NK-92 (cell line): ENCODE measurements at regions not wholly inside any gene's neighbourhood (a gene's known extent, or its start where the extent isn't known, plus 50 kb on each side); places are given as distances from the start of the nearest gene placed in this dataset.

Experiments used
- DNase-seq: peaks from one replicate; lab custom pipeline; 2025; ENCODE audit not compliant: unreplicated experiment; lab: John Stamatoyannopoulos, UW

DNA sequence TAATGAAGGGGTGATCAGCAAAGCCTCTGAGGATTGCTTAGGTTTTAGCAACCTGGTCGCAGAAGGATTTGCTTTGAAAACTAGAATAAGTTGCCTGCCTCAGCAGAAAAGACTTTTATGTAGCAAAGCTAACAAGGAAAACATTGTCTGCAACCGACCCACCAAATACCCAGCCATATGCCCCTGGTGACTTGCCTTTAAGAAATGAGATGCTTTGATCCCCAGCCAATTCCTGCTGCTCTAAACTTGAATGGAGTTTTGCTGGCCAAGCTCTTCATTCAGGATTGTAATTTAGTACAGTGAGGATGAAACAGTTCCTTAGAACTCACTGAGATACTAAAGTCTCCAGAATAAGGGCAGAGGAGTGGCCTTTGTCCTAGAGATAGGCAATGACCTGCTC, 139.8 kb upstream of the PROK2 start:
- DNase-seq, result no peak

DNA sequence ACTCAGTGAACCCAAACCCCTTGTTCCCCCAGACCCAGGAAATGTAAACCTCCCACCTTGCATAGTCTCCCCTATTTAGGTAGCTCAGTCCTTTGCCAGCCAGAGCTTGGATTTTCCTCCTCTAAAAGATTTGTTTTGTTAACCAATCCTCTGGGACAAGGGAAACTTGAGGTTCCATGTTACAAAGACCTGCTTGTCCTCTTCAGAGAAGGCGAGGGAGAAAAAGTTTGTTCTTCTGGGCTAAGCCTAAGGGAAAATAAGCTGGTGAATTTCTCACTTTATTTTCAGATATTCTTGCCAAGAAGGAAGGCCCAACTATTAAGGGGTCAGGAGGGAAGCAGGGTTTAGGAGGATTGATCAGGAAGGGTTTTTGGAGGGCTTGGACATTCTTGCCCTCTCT, 136.1 kb upstream of the PROK2 start:
- no peak for DNase-seq

GRCh38 chr3:71919572-71919971, 134.6 kb upstream of the PROK2 start:
- DNase-seq, result no peak

- no peak for DNase-seq
These were observed 132.6 kb upstream of the PROK2 start for GRCh38 chr3:71917545-71917944.

DNA sequence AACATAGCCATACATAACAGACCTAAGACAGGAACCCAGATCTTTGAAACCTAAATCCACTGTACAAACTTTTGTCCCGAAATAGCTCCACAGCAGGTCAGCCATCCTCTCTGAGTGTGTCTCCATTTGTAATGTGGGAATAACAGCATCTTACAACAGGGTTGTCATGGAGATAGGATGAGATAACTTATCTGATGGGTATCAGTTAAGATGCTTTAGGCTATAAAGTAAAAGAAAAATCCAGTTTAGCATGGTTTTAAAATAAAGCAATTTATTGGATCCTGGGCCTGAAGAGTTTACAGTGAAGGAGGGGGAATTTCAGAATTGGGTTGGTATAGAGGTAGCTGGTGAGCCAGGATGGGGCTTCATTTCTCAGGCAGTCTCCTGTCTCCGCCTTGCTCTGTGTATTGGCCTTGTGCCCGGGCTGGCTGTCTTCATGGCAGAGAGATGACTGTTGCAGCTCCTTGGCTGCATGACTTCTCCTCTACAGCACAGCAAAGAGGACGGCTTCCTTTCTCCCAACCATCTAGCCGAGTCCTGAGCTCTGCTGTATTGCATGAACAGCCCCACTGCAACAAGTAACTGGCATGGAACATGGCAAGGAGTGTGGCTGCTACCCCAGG, 131.9 kb upstream of the PROK2 start:
- DNase-seq, result no peak

DNA sequence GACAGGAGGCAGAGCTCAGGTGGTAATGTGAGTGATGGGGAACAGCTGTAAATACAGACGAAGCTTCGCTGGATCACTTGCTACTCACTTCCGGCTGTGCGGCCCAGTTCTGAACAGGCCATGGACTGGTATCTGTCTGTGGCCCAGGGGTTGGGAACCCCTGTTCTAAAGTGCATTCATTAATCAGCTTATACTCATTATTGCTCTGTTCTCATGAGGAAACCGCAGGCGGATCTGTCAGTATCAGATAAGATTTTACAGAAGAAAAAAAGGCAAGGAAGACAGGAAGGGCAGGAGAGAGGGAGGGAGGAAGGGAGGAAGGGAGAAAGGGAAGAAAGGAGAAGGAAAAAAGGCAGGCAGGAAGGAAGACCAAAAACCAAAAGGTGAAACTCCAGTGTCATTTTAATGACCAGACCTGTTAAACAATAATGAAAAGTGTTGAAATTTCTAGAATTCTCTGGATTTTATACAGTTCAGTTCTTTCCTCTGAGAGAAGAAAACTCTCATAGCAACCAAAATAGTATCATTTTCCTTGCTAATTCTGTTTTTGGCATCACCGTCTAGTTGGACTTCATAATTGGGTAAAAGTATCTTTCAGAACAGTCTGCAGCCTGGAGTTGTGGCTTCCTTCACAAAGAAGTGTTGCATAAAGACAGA, 128.0 kb upstream of the PROK2 start:
- no peak for DNase-seq

- no peak for DNase-seq
These were observed 125.2 kb upstream of the PROK2 start for GRCh38 chr3:71910108-71910507.

DNA sequence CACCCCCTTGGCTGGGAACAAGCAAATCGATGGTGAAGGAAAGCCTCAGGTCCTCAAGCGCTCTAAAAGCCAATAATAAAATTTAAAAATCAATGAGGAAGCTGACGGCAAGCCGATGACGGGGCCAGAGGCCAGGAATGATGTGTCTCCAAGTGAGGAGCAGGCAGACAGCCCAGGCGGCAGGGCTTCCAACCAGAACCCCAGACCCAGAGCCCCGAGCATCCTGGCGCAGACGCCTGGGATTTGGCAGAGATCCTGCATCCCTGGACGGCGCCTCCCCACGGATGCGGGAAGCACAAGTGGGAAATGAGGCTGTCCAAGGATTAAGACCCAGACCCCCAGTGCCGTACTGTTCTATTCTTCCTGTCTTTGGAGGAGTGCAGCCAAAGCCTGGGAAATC, 123.0 kb upstream of the PROK2 start:
- no peak for DNase-seq

GRCh38 chr3:71906976-71907375, 122.0 kb upstream of the PROK2 start:
- DNase-seq, result no peak

DNA sequence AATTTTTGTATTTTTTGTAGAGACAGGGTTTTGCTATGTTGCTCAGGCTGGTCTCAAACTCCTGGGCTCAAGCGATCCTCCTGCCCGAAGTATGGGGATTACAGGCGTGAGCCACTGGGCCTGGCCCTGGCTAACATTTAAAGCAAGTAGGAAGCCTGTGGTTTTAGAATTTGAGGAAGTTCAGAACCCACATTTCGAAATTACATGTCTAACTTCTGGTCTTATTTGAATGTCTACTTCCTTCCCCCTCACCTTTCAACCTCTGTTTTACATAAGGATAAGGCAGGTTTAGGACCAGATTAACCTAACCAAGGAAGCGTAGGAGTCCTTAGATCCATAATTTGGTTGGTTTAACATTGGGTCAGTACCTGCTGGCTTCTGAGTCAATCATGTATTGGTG, 120.5 kb upstream of the PROK2 start:
- no peak for DNase-seq

GRCh38 chr3:71903936-71904335, 119.0 kb upstream of the PROK2 start:
- DNase-seq, result no peak

DNA sequence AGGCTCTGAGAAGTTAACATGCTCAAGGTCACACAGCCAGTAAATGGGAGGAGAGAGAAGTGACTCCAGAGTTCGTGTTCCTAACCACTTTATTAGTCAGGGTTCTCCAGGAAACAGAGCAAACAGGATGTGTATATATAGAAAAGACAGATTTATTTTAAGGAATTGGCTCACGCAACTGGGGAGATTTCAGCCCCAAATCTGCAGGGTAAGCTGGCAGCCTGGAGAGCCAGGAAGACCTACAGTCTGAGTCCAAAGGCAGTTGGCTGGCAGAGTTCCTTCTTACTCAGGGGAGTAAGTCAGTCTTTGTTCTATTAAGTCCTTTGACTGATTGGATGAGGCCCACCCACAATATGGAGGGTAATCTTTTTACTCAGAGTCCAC, 118.2 kb upstream of the PROK2 start:
- no peak for DNase-seq

DNA sequence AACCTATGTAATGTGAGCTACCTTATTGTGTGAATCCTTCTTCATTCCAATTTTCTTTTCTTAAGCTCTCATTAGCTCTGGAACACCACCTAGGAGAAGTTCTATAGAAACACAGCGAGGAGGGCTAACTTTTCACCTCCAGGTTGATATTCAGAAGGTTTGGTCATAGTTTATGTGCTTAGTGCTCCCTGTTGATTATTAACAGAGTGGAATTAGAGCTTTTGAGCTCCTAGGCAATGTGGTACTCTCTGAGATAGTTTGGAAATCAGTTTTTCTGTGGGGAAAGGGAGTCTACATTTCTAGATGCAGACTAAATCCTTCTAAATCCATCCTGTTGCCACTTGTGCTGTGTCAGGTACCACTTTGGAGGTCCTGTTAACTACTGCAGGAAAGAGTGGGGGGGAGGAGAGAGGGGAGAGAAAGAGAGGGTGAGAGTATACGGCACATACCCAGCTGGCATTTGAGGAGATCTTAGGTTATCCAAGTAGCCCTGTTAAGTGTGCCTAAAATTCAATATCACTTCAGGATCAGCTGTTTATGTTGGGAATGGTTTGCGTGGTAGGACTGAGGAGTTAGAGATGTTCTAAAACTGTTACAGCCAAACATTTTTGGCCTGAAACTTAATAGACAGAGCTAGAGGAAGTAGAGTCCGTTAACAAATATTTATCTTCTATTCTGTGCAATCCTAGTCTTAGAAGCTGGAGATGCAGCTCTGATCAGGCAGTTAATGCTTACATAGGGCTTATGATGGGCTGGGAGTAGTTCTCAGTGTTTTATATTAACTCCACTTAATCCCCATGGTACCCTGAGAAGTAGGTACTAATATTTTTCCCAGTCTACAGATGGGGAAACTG, 117.5 kb upstream of the PROK2 start:
- no peak for DNase-seq

DNA sequence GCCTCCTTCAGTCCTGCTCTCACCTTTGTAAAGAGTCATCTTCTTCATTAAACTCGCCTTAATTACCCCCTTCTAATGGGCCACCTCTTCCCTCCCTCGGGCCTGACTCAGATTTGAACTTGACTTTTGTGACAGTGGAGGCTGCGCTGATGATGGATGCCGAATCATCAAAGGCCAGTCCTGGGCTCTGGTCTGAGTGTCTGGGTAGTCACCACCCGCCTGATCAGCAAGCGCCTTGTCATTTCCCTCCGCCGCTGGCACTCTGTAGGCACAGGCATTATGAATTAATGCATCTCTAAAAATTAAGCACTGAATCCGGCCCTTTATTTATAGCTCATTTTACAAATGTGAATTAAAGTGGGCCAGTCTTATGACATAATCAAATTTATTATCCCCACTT, 116.7 kb upstream of the PROK2 start:
- no peak for DNase-seq

DNA sequence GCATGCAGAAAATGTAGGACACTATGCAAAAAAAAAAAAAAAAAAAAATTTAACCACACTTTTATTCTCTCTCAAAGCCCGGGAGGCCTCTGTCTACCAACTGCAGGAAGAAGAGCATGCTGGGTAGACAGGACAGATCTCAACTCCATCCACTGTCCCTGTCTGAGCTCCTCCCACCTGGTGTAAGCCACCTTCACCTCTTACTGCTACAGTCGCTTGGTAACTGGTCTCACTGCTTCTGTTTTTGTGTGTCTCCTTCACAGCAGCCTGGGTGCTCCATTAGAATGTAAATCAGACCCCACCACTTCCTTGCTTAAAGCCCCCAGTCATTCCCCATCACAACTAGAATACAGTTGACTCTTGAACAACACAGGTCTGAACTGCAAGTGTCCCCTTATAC, 115.1 kb upstream of the PROK2 start:
- no peak for DNase-seq

DNA sequence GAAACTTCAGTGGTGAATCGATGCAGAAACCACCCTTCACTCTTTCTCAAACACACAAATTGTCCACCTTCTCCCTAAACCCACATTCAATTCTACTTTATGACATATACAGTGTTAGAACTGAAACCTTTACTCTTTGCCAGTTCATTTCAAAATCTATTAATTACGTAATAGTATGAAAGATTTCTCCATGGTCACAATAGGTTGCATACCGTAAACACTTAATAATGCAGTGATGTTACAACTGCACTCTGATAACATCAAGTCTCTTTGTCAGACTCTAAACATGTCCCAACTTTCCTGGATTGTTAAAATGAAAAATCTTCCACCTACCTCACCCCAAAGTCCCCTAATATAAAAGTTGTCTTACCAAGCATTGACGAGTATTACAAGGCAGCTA, 111.8 kb upstream of the PROK2 start:
- DNase-seq, result no peak

- no peak for DNase-seq
These were observed 108.9 kb upstream of the PROK2 start for GRCh38 chr3:71893702-71894479.

DNA sequence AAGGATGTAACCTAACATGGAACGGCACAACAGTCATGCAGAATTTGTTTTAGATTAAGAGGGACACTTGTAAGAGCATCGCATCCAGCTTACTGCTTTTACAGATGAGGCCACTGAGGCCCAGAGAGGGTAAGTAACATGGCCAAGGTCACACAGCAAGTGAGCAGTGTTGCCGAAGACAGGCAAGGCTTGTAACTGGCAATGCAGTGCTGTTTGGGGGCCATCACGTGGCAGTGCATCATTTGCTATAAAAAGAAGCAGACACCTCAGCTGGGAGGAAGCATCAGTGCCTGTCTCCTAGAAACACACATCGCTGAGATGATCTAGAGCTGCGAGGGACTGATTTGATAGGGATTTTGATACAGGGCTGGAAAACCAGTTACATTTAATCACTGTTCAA, 108.2 kb upstream of the PROK2 start:
- DNase-seq, result no peak

DNA sequence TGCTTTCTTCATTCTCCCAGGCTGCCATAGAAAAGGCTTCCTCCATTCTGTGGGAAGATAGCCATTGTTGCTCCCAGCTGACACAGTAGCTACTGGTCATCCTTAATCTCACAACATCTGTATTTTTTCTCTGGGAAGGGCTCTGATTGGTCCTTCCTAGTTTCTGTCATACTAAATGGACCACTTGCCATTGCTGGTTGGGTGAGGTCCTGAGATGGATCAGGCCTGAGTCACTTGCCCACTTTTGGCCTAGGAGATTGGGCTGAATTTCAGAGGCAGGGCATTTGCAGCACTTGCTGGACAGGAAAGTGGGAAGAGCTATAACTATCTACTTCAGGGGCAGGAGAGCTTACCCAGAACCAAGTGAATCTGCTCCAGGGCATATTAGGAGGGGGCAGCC, 106.5 kb upstream of the PROK2 start:
- no peak for DNase-seq

GRCh38 chr3:71890356-71890931, 105.5 kb upstream of the PROK2 start:
- DNase-seq, result no peak

DNA sequence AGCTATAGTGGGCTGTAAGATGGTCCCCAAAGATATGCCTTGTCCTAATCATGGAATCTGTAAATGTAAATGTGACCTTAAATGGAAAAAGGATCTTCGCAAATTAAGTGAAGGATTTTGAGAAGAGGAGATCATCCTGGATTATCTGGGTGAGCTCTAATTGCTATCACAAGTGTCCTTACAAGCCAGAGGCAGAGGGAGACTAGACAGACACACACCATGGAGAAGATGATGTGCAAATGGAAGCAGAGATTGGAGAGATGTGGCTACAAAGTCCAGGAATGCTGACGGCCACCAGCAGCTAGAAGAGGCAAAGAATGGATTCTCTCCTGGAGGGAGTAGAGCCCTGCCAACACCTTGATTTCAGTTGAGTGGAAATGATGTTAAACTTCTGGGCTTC, 102.3 kb upstream of the PROK2 start:
- no peak for DNase-seq
